RKO (cell line): ENCODE measurements at regions not wholly inside any gene's neighbourhood (a gene's known extent, or its start where the extent isn't known, plus 50 kb on each side); places are given as distances from the start of the nearest gene placed in this dataset.
"Not testable (repeated sequence)": the region's sequence is repeated elsewhere in the genome, so short reads cannot be mapped to it uniquely, and the experiment has no call there.

Experiments
- DNase-seq: peaks from one replicate; pipeline ENCODE4 v3.0.0-alpha.2; 2016; ENCODE audit warnings: low spot score

GRCh38 chr3:5357089-5357488 is 169.6 kb downstream of the EDEM1 start:
- DNase-seq, result no peak

GRCh38 chr3:5358911-5359310 is 171.4 kb downstream of the EDEM1 start:
- no peak for DNase-seq

GRCh38 chr3:5360453-5360852 is 172.9 kb downstream of the EDEM1 start:
- DNase-seq, result no peak

GRCh38 chr3:5366746-5367145 is 179.2 kb downstream of the EDEM1 start:
- DNase-seq, result no peak

- not testable (repeated sequence) for DNase-seq
These were observed 184.0 kb downstream of the EDEM1 start for GRCh38 chr3:5371555-5371954.

DNA sequence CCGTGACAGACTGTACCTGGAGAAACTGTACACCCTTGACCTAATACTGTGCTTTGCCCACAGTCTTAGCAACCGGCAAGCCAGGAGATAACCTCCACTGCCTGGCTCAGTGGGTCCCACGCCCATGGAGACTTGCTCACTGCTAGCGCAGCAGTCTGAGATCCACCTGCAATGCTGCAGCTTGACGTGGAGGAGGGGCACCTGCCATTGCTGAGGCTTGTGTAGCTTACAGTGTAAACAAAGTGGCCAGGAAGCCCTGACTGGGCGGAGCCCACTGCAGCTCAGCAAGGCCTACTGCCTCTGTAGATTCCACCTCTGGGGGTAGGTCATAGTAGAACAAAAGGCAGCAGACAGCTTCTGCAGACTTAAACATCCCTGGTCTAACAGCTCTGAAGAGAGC is 189.3 kb downstream of the EDEM1 start:
- DNase-seq, result no peak

DNA sequence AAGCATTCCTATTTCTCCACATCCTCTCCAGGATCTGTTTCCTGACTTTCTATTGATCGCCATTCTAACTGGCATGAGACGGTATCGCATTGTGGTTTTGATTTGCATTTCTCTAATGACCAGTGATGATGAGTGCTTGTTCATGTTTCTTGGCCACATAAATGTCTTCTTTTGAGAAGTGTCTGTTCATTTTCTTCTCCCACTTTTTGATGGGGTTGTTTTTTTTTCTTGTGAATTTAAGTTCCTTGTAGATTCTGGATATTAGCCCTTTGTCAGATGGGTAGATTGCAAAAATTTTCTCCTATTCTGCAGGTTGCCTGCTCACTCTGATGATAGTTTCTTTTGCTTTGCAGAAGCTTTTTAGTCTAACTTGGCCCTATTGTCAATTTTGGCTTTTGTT is 191.8 kb downstream of the EDEM1 start:
- DNase-seq, result not testable (repeated sequence)

GRCh38 chr3:5383486-5384263 is 196.2 kb downstream of the EDEM1 start:
- not testable (repeated sequence) for DNase-seq

DNA sequence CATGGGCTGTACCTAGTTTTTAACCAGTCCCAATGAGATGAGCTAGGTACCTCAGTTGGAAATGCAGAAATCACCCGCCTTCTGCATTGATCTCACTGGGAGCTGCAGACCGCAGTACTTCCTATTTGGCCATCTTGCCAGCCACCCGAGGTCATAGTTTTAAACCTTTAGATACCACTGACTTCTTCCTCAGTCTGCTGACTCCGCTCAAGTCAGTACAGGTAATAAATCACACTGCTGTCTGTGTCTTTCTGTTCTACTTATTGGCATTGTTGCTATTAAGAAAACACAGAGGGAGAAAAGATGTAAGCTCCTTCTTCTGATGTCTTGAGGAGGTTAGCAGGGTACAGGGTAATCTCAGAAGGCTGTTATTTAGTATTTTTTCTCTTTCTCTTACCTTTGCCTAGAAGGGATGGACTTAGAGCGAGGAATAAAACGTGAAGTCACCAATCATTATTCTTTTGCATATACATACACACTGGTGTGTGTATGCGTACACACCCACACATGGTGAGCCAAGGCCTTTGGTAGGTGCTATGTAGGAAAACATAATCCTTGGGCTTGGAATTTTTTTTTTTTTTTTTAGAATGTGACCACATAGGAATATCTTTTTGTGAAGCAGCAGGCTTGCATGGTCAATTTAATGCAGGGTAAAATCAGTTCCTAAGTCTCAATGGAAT is 197.2 kb downstream of the EDEM1 start:
- no peak for DNase-seq

DNA sequence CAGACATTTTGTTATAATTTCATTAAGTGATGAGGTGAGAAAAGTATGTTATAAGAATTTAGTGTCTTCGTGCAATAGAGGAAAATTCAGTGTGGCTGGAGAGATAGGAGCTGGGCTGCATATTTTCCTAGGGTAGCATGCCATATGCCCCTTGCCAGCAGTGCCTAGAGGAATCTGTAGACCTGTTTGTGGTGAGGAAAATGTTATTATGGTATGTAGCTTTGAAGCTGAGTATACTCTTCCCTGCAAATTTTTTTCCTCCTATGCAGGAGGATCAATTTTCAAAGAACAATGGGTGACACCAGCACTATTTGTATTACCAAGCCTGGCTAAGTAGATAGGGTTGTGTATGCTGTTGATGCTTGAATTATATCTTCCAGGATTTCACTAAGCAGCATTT is 200.6 kb downstream of the EDEM1 start:
- DNase-seq, result no peak

GRCh38 chr3:5389057-5389456 is 201.6 kb downstream of the EDEM1 start:
- DNase-seq, result peak; percentile 4

DNA sequence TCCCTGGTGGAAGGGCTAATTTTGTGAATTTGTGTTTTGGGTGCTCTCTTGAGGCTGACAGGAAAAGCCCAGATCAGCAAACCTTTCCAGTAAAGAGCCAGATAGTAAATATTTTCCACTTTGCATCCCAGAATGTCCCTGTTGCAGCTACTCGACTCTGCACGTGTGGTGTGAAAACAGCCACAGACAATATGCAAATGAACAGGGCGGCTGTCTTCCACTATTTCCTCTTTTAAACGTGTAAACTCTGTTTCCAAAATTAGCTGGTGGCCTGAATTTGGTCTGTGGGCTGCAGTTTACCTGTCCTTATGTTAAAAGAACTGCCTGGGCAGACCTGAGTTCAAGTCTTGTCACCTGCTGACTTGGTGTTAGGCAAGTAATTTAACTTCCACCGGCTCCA is 202.7 kb downstream of the EDEM1 start:
- DNase-seq, result no peak

DNA sequence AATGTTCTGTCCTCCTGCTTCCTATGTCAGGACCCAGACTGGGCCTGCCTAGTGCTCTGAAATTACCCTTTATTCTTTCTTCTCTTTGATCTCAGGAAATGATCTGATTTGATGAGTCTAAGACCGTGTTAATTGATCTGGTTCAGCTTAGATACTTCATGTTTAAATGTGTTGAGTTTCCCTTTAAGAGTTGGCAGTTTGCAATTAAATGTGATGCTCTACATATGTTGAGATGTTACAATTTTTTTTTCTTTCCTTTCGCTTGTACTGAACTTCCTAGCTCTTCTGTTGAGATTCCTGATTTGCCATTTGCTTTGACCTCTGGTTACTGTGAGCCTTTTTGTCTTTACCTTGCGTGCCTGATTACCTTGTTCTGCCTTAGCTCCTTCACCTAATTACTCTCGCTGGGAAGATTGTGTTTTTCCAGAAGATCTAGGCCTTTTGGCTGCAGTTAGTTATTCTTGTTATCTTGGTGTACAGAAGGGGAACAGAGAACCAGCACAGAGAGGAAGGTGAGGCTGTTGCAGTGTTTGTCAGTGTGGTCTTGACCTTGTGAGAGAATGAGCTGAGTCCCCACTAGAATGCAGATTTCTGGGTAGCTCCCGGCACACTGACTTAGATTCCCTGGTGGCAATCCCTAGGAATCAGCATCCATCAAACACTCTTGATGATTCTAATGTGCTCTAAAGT is 203.6 kb downstream of the EDEM1 start:
- DNase-seq, result no peak

DNA sequence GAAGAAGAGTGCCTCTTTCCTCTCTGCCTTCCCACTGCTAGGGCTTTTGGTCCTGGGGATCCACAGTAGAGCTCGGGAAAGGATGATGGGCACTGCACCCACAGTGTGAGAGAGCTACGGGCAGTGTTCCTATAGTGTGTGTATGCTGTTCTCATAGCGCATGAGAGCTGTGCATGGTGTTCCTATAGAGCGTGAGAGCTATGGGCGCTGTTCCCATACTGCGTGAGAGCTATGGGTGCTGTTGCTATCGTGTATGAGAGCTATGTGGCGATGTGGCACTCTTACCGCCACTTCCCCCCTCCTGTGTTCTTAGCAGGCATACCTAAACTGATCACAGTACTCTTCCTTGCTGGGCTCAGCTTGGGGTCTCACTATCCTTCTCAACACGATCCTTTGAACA is 213.5 kb downstream of the EDEM1 start:
- no peak for DNase-seq

DNA sequence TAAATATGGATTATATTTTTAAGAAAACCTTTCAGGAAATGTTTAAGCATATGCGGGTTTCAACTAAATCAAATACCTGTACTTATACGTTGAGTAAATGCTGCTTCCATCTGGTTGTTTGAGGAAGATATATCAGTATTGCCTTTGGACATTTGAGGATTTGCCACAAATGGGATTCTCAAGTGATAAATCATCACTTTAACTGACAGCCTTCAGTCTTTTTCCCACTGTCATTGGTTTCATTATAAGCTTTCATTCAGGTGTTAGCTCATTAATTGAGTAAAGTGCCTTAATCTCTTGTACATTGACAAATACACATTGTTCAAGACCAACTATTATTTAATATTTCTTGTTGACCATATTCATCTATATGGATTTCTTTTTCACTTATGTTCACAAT is 217.2 kb downstream of the EDEM1 start:
- DNase-seq, result no peak

DNA sequence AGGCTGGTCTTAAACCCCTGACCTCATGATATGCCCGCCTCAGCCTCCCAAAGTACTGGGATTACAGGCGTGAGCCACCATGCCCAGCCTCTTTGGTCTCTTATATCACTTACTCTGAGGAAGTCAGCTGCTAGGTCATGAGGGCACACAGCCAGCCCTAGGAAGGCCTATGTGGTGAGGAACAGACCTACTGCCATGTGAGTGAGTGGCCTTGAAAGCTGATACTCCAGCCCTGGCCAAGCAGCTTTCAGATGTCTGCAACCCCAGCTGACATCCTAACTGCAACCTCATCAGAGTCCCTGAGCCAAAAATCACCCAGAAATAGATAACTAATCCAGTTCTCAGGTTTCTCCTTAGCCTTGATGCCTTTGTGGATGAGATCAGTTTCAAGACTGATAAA is 224.3 kb downstream of the EDEM1 start:
- no peak for DNase-seq

- DNase-seq, result no peak
These were observed 235.6 kb downstream of the EDEM1 start for GRCh38 chr3:5423076-5423475.

DNA sequence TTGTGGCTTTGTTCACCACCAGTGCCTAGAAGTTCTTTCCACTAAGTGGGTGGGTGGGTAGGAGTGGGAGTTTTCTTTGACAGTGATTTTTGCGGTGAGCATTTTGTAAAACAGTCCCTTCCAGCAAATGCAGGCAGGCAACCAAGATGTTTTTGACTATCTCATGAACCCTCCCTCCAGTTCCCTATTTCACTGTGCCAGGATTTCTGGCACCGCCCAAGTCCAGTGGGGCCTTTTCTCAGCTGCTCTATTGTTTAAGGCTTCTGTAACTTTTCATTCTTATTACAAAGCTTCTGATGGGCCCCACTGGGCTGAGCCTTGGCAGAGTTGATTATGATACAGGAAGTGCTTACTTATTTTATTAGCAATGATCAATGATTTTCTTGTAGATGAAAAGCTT is 236.0 kb downstream of the EDEM1 start:
- DNase-seq, result no peak

DNA sequence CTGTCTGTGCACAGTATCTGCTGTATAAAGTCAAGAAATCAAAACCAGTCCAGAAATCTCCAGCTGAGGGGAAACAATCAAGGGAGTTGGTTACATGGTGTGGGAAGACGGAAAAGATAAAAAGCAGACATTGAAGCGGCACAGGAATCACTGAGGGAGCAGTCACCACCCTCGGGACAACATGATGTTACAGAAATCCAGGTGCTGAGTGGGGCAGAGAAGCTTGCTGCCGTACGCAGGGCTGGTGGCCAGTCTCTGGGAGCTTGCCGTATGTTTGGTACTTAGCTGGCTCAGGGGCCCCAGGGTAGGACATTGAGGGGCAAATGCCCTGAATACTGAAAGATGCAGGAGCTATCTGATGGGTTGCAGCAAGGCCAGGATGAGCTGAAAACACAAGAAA is 237.9 kb downstream of the EDEM1 start:
- DNase-seq, result no peak

- DNase-seq, result peak; percentile 68
These were observed 238.8 kb downstream of the EDEM1 start for GRCh38 chr3:5426094-5426883.

GRCh38 chr3:5427021-5427420 is 239.5 kb downstream of the EDEM1 start:
- DNase-seq, result no peak

DNA sequence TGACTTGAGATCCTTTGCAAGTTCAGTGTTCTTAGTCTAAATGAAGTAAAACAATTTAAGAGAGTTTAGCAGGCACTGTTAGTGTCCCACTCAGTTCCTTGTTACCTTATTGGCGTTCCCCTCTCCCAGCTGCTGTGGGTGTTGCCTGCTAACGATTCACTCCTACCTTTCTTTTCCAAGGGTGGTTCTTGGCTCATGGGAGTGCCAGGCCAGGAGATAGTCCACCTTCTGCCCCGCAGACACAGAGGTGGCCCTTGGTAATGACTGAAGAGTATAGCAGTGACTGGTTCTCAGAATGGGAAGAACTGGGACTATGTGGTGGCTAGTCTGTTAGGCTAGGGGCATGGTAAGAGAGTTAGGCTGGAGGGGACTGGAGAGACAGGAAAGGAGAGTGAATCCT is 240.4 kb downstream of the EDEM1 start:
- no peak for DNase-seq
